HFF-Myc (cell line): ENCODE measurements at regions not wholly inside any gene's neighbourhood (a gene's known extent, or its start where the extent isn't known, plus 50 kb on each side); places are given as distances from the start of the nearest gene placed in this dataset.

Experiments
- DNase-seq: peaks from one replicate; pipeline ENCODE4 v3.0.0-alpha.2; 2011; ENCODE audit warnings: low read depth; ENCODE audit errors: extremely low read depth
- H3K4me3 ChIP-seq: replicated peaks from 2 replicates; pipeline ENCODE4 v1.5.1; 2011; ENCODE audit warnings: low read depth, mild to moderate bottlenecking, control low read depth, low read length
- CTCF ChIP-seq: IDR thresholded peaks from 2 replicates; pipeline ENCODE4 v1.5.1; 2012; ENCODE audit warnings: mild to moderate bottlenecking, low read depth, low read length, control low read depth; ENCODE audit errors: missing control alignments

DNA sequence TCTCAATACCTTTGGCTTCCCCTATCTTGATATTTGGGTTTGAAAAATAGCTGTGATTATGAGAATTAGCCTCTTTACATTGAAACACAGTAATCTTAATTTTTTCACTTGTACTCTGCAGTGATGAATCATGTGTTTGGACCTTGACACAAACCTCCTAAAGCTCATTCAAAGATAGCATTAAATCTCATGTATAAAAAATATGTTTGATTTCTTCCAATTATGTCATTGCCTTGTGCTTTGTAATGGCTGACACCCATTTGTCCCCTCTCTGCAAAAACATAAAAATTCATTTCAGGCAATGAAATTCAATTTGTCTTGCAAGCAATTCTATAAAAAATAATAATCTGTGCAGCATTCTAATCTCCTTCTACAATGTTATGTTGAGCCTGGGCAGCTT lies 422.4 kb upstream of the BOD1L1 start:
- no peak for TF ChIP-seq CTCF
- no peak overlapping the region for H3K4me3 ChIP-seq
- DNase-seq: no peak

GRCh38 chr4:14053291-14053690 lies 425.8 kb upstream of the BOD1L1 start:
- TF ChIP-seq CTCF: no peak
- H3K4me3 ChIP-seq: no peak overlapping the region
- no peak for DNase-seq

GRCh38 chr4:14054391-14054790 lies 426.9 kb upstream of the BOD1L1 start:
- no peak for DNase-seq
- no peak overlapping the region for H3K4me3 ChIP-seq
- TF ChIP-seq CTCF: no peak

DNA sequence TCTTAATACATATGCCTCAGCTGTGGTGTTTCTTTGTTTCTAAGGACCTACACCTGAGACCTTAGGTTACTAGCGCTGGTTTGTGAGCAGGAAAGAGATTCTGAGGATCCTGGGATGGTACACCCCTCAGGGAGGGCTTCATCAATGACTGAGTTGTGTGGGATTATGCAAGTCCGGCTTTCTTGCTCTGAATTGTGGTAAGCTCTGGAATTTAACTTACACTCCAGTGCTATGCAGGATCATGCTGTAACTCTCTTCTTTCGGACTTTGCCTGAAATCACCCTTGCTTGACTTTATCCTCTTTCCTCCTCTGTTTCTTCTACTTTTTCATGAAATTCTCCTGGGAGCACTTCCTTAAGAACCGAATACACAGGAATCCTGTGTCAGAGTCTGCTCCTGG lies 431.5 kb upstream of the BOD1L1 start:
- no peak for DNase-seq
- no peak for TF ChIP-seq CTCF
- H3K4me3 ChIP-seq: no peak overlapping the region

GRCh38 chr4:14064984-14065383 lies 437.5 kb upstream of the BOD1L1 start:
- TF ChIP-seq CTCF: no peak
- H3K4me3 ChIP-seq: no peak overlapping the region
- no peak for DNase-seq

DNA sequence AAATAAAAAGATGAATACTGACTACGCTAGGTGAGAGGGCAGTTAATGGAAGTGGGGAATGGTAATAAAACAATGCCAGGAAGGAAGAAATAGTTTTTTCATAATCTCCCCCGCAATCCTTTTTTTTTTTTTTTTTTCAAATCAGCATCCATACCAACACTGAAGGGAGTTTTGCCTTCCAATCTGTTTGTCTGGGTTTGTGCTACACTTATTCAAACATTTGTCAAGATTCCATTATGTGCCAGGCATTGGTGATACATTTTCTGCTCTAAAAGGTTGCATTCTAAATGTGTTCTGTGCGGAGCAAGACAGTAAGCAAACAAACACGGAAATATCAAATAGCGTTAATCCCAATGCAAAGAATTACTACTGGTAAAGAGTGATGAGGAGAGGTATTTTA lies 437.9 kb upstream of the BOD1L1 start:
- DNase-seq: no peak
- no peak overlapping the region for H3K4me3 ChIP-seq
- no peak for TF ChIP-seq CTCF

DNA sequence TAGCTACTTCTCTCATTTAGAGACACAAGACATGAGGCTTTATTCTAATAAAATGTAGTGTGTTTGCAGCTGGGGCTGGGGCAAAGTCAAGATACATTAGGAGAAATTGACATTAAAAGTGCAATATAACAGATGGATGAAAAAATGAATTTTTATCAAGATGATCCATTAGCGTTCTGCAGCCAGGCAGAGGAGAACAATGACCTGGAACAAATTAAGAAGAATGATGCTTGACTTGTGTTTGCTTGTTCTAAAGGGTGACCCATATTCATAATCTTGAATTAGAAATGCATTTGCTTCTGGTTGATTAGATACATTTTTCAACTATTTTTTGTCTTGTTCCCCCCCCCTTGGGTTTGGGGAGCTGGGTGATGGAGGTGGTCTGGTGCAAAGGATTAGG lies 439.5 kb upstream of the BOD1L1 start:
- no peak for TF ChIP-seq CTCF
- no peak overlapping the region for H3K4me3 ChIP-seq
- no peak for DNase-seq
